ENCODE measurements at regions not wholly inside any gene's neighbourhood (a gene's known extent, or its start where the extent isn't known, plus 50 kb on each side); places are given as distances from the start of the nearest gene placed in this dataset.

DNA sequence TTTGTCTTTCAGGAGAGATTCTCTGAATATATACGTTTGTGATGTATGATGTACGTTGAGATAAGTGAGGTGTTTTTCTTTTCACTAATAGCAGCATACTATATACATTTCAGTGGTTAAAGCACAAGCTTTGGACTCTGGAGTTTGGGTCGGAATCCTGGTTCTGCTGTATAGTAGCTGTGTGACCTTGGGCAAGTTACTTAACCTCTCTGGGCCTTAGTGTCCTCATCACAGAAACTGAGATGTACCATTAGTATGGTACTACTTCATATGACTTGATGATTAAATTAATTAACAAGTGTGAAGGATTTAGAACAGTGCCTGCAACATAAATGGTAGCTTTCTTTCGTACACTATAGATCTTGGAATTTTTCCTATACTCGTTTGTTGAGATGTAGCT is 258.7 kb downstream of the CDCA7 start:
- H3K9me3 ChIP-seq = no peaks in the 10 kb centered on the region
- intact Hi-C loops (cut with DNase I) = no loop called here
- no peak for DNase-seq
- TF ChIP-seq CTCF (IDR thresholded peaks at IDR 0.05) (no peak), POLR2A (IDR thresholded peaks at IDR 0.05) (no peak)
- H3K4me1 ChIP-seq (ENCODE audit: insufficient read depth) = no peaks in the 10 kb centered on the region
- H3K27me3 ChIP-seq = no peaks in the 10 kb centered on the region
- H3K36me3 ChIP-seq = no peaks in the 10 kb centered on the region
- no peak overlapping the region for H3K27ac ChIP-seq
- 58 to 82% (median 78%) methylated on average over 5 of the region's 5 CpGs for WGBS, 3 donors
- H3K4me3 ChIP-seq = no peak overlapping the region

GRCh38 chr2:173614265-173614930 is 259.7 kb downstream of the CDCA7 start:
- whole genome bisulfite sequencing, 3 donors = 72 to 74% (median 73%) methylated on average over 5 of the region's 5 CpGs
- no peak for DNase-seq
- TF ChIP-seq CTCF (IDR thresholded peaks at IDR 0.05) = no peak
- no peak for TF ChIP-seq POLR2A (IDR thresholded peaks at IDR 0.05)
- no peak for TF ChIP-seq EP300 (IDR thresholded peaks at IDR 0.05)
- intact Hi-C loops (cut with DNase I) = no loop called here
- no peaks in the 10 kb centered on the region for H3K9me3 ChIP-seq
- H3K27ac ChIP-seq = no peak overlapping the region
- H3K4me1 ChIP-seq (ENCODE audit: insufficient read depth) = no peaks in the 10 kb centered on the region
- H3K36me3 ChIP-seq = no peaks in the 10 kb centered on the region
- H3K27me3 ChIP-seq = no peaks in the 10 kb centered on the region
- H3K4me3 ChIP-seq = no peak overlapping the region

GRCh38 chr2:173623438-173624319 is 269.0 kb downstream of the CDCA7 start:
- no peaks in the 10 kb centered on the region for H3K36me3 ChIP-seq
- 78 to 83% (median 81%) methylated on average over 13 of the region's 13 CpGs for WGBS, 3 donors
- TF ChIP-seq POLR2A (IDR thresholded peaks at IDR 0.05) (no peak), EP300 (IDR thresholded peaks at IDR 0.05) (no peak), CTCF (IDR thresholded peaks at IDR 0.05) (no peak)
- DNase-seq = no peak
- no peaks in the 10 kb centered on the region for H3K27me3 ChIP-seq
- no peak overlapping the region for H3K4me3 ChIP-seq
- no peak overlapping the region for H3K27ac ChIP-seq
- H3K9me3 ChIP-seq = no peaks in the 10 kb centered on the region
- H3K4me1 ChIP-seq (ENCODE audit: insufficient read depth) = no peaks in the 10 kb centered on the region
- intact Hi-C loops (cut with DNase I) = no loop called here

DNA sequence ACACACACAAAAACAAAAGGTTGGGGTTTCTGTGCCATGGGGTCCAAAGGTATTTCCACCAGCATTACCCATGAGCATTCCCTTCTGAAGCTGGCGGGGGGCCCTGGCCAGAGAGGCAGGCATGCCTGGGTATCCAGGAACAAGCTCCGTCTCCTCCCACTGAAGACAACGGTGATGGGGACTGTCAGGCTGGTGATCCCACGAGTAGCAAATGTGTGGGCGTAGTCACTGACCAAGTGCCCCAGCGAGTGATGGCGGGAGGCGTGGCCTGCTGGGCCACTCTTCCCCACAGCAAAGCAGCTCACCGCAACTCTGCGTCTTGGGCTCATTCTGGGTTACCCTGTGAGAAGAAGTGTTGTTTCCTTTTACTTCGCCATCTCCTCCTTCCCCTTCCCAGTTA is 270.6 kb downstream of the CDCA7 start:
- DNase-seq = no peak

More for the DNA sequence above, 270.6 kb downstream of the CDCA7 start:
- no peaks in the 10 kb centered on the region for H3K36me3 ChIP-seq
- TF ChIP-seq CTCF (IDR thresholded peaks at IDR 0.05) = no peak
- TF ChIP-seq POLR2A (IDR thresholded peaks at IDR 0.05) = no peak
- TF ChIP-seq EP300 (IDR thresholded peaks at IDR 0.05) = no peak
- no peak overlapping the region for H3K4me3 ChIP-seq
- H3K4me1 ChIP-seq (ENCODE audit: insufficient read depth) = no peaks in the 10 kb centered on the region
- no peaks in the 10 kb centered on the region for H3K27me3 ChIP-seq
- H3K9me3 ChIP-seq = no peaks in the 10 kb centered on the region
- WGBS, 3 donors = 92 to 94% (median 93%) methylated on average over 11 of the region's 11 CpGs
- intact Hi-C loops (cut with DNase I) = no loop called here
- no peak overlapping the region for H3K27ac ChIP-seq

Data from ovary (tissue), 7 donors.